Lung microvascular endothelial cell (primary cell): ENCODE measurements at regions not wholly inside any gene's neighbourhood (a gene's known extent, or its start where the extent isn't known, plus 50 kb on each side); places are given as distances from the start of the nearest gene placed in this dataset.

ENCODE experiments used
- DNase-seq, 2 donors: peaks; one replicate each; pipeline versions ENCODE4 v3.0.0 to v3.0.0-alpha.2; 2010; ENCODE audit warnings: low read depth in 2 of 2

- no peak for DNase-seq
Observed at GRCh38 chr2:158905341-158905740, 63.1 kb upstream of the TANC1 start.

GRCh38 chr2:158905784-158906183, 62.7 kb upstream of the TANC1 start:
- no peak for DNase-seq

DNA sequence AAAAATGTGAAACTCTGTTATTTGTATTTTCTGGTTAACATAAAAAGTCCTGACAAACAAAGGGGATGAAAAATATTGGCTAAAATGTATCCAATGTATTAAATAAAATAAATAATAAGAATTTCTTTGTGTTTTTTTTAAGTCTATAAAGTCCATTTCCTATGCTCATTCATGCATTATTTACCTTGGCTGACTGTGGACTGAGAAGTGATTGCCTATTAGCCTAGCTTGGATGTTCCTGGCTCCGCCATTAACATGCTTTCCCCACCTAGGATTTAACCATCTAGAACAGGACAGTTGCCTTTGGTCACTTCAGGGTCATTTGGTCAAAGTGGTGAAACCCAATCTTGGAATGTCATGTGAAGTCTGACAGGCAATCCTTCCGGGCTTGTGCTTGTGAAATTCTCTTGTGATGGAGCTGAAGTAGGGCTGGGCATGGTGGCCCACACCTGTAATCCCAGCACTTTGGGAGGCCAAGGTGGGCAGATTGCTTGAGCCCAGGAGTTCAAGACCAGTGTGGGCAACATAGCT, 60.4 kb upstream of the TANC1 start:
- DNase-seq: peak in 1 of 2 donors; percentile 77

DNA sequence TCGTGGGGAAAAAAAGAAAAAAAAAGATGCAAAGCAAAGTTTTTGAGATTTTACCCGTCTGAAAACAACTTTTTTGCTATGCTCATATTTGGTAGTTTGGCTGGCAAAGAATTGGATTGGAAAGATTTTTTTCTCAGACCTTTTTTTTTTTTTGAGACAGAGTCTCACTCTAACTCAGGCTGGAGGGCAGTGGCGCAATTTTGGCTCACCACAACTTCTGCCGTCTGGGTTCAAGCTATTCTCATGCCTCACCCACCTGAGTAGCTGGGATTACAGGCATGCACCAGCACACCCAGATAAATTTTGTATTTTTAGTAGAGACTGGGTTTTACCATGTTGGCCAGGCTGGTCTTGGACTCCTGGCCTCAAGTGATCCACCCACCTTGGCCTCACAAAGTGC, 56.3 kb upstream of the TANC1 start:
- no peak for DNase-seq

DNA sequence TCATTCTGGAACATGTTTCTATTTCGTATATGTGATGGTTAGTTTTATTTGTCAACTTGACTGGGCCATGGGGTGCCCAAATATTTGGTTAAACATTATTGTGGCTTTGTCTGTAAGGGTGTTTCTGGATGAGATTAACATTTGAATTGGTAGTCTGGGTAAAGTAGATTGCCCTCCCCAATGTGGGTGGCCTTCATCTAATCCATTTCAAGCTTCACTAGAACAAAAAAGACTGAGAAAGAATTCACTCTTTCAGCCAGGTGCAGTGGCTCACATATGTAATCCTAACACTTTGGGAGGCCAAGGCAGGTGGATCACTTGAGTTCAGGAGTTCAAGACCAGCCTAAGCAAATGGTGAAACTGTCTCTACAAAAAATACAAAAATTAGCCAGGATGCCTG, 55.7 kb upstream of the TANC1 start:
- no peak for DNase-seq

GRCh38 chr2:158914066-158914465, 54.4 kb upstream of the TANC1 start:
- peak in 1 of 2 donors; percentile 53 for DNase-seq

DNA sequence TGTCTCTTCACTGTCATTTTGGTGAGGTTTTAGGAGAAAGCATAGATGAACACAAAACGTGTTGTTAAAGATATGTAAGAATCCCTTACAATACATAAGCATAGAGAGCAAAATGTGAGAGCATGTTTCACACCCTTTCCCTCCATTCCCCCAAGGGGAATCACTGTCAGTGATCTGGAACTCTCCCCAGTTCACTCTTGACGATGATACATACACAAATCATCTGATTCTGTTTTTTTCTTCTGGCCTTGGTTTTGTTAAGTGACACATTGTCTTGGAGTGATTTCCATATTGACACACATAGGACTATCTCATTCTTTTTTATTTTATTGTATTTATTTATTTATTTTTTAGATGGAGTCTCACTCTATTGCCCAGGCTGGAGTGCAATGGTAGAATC, 53.7 kb upstream of the TANC1 start:
- no peak for DNase-seq

GRCh38 chr2:158917121-158917520, 51.3 kb upstream of the TANC1 start:
- no peak for DNase-seq

GRCh38 chr2:158918452-158918851, 50.0 kb upstream of the TANC1 start:
- no peak for DNase-seq
